ENCODE measurements at regions not wholly inside any gene's neighbourhood (a gene's known extent, or its start where the extent isn't known, plus 50 kb on each side); places are given as distances from the start of the nearest gene placed in this dataset.

GRCh38 chr4:164483711-164484110, 270.2 kb upstream of the SMIM31 start:
- TF ChIP-seq EZH2 (IDR thresholded peaks at IDR 0.05; ENCODE audit: insufficient read depth, poor library complexity, severe bottlenecking) (no peak), EZH2phosphoT487 (IDR thresholded peaks at IDR 0.05; ENCODE audit: insufficient read depth, low read depth) (no peak)

Data from GM23248 (cell line).